Caco-2 (cell line): ENCODE measurements at regions not wholly inside any gene's neighbourhood (a gene's known extent, or its start where the extent isn't known, plus 50 kb on each side); places are given as distances from the start of the nearest gene placed in this dataset.

Experiments used
- BruUV-seq: library from RNA; stranded (reverse); fragments of 400-500 nt; replicated peaks from 2 replicates; lab custom pipeline; 2021; lab: Mats Ljungman, UMichigan
- CTCF ChIA-PET: fragments of 300-600 bp; sonication (Branson Sonifier 250); formaldehyde crosslinking; loops from one replicate; lab custom pipeline; 2022; ENCODE audit warnings: antibody characterized with exemption; lab: Charles Lee
- POLR2A ChIA-PET: fragments of 300-600 bp; sonication (Branson Sonifier 250); formaldehyde crosslinking; loops from one replicate; lab custom pipeline; 2022; ENCODE audit warnings: antibody characterized with exemption; lab: Charles Lee
- DNase-seq, 2 experiments: peaks; one replicate each; pipeline versions ENCODE4 v3.0.0 to v3.0.0-alpha.2; 2020 to 2022
- H3K27me3 ChIP-seq: replicated peaks from 2 replicates; pipeline ENCODE4 v1.6.0; 2011; ENCODE audit warnings: low read length; ENCODE audit not compliant: control insufficient read depth, insufficient read depth
- H3K36me3 ChIP-seq: 2 replicates; pipeline ENCODE4 v1.5.1; 2011; ENCODE audit warnings: low read length; ENCODE audit not compliant: control insufficient read depth, insufficient read depth
- H3K4me1 ChIP-seq: fragments of 250-450 bp; sonication (Bioruptor Pico); 2 replicates; pipeline ENCODE4 v1.5.1; 2020; ENCODE audit warnings: mild to moderate bottlenecking
- H3K4me3 ChIP-seq: 2 replicates; pipeline ENCODE4 v1.5.1; 2011; ENCODE audit warnings: low read depth, mild to moderate bottlenecking, control low read depth, low read length
- H3K9me3 ChIP-seq: fragments of 250-450 bp; sonication (Bioruptor Pico); 2 replicates; pipeline ENCODE4 v1.5.1; 2020; ENCODE audit warnings: mild to moderate bottlenecking, moderate library complexity
- H3K27ac Mint-ChIP-seq: one replicate; pipeline ENCODE4 v1.8.0; 2022; ENCODE audit warnings: mixed read lengths; ENCODE audit not compliant: unreplicated experiment
- H3K27me3 Mint-ChIP-seq: one replicate; pipeline ENCODE4 v1.8.0; 2022; ENCODE audit warnings: mixed read lengths; ENCODE audit not compliant: insufficient read depth, unreplicated experiment
- H3K36me3 Mint-ChIP-seq: one replicate; pipeline ENCODE4 v1.8.0; 2022; ENCODE audit warnings: mild to moderate bottlenecking, mixed read lengths; ENCODE audit not compliant: insufficient read depth, unreplicated experiment
- H3K4me1 Mint-ChIP-seq: one replicate; pipeline ENCODE4 v1.8.0; 2022; ENCODE audit warnings: low read depth, mixed read lengths; ENCODE audit not compliant: unreplicated experiment
- H3K4me3 Mint-ChIP-seq: one replicate; pipeline ENCODE4 v1.8.0; 2022; ENCODE audit warnings: mild to moderate bottlenecking, moderate library complexity, mixed read lengths; ENCODE audit not compliant: unreplicated experiment
- H3K9me3 Mint-ChIP-seq: one replicate; pipeline ENCODE4 v1.8.0; 2022; ENCODE audit warnings: mixed read lengths; ENCODE audit not compliant: unreplicated experiment
- intact Hi-C: fragments of 100-400 bp; cut with micrococcal nuclease; formaldehyde crosslinking; loops from one replicate; pipeline ENCODE4 v1.10.0; 2022; ENCODE audit not compliant: unreplicated experiment
- TF ChIP-seq, protein P1 (sequence below), 2 experiments: fragments of 200-600 bp in 1 of 2; IDR thresholded peaks; 1 replicate in 1 of 2; 2 replicates in 1 of 2; pipeline versions ENCODE4 v1.5.1 to v1.8.0; 2011 to 2022; ENCODE audit warnings: antibody characterized with exemption in 1 of 2, control low read depth in 1 of 2, inconsistent platforms in 1 of 2, low read depth in 1 of 2, low read length in 1 of 2, mild to moderate bottlenecking in 1 of 2, moderate library complexity in 1 of 2; ENCODE audit not compliant: insufficient read depth in 1 of 2, severe bottlenecking in 1 of 2, unreplicated experiment in 1 of 2

DNA sequence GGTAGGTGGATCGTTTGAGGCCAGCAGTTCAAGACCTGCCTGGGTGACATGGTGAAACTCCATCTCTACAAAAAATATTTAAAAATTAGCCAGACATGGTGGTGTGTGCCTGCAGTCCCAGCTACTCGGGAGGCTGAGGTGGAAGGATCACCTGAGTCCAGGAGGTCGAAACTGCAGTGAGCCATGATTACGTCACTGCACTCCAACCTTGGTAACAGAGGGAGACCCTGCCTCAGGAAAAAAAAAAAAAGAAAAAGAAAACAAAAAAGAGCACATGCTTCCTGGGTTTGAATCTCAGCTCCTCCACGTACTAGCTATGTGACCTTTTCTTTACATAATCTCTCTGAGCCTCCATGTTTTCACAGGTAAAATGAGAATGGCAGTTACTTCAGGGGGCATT, 86.3 kb upstream of the CALM2 start:
- H3K4me1 ChIP-seq: peaks cover 31% of the 10 kb centered on the region
- intact Hi-C loops: no loop called here
- TF ChIP-seq, protein P1, sequence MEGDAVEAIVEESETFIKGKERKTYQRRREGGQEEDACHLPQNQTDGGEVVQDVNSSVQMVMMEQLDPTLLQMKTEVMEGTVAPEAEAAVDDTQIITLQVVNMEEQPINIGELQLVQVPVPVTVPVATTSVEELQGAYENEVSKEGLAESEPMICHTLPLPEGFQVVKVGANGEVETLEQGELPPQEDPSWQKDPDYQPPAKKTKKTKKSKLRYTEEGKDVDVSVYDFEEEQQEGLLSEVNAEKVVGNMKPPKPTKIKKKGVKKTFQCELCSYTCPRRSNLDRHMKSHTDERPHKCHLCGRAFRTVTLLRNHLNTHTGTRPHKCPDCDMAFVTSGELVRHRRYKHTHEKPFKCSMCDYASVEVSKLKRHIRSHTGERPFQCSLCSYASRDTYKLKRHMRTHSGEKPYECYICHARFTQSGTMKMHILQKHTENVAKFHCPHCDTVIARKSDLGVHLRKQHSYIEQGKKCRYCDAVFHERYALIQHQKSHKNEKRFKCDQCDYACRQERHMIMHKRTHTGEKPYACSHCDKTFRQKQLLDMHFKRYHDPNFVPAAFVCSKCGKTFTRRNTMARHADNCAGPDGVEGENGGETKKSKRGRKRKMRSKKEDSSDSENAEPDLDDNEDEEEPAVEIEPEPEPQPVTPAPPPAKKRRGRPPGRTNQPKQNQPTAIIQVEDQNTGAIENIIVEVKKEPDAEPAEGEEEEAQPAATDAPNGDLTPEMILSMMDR (IDR thresholded peaks at IDR 0.05; ENCODE audit: insufficient read depth in 1 of 2, low read depth in 1 of 2, low read length in 1 of 2, severe bottlenecking in 1 of 2, unreplicated experiment in 1 of 2): no peak
- BruUV-seq: no TSS peak
- DNase-seq: no peak
- Mint-ChIP-seq H3K9me3 (no peaks in the 10 kb centered on the region), H3K4me1 (peaks cover 19% of the 10 kb centered on the region), H3K27ac (no peak overlapping the region), H3K27me3 (no peaks in the 10 kb centered on the region), H3K36me3 (no peaks in the 10 kb centered on the region), H3K4me3 (no peak overlapping the region)
- H3K4me3 ChIP-seq: no peak overlapping the region
- ChIA-PET POLR2A (no interaction called here), CTCF (no interaction called here)
- H3K36me3 ChIP-seq: no peaks in the 10 kb centered on the region
- no peaks in the 10 kb centered on the region for H3K9me3 ChIP-seq
- H3K27me3 ChIP-seq: no peaks in the 10 kb centered on the region

DNA sequence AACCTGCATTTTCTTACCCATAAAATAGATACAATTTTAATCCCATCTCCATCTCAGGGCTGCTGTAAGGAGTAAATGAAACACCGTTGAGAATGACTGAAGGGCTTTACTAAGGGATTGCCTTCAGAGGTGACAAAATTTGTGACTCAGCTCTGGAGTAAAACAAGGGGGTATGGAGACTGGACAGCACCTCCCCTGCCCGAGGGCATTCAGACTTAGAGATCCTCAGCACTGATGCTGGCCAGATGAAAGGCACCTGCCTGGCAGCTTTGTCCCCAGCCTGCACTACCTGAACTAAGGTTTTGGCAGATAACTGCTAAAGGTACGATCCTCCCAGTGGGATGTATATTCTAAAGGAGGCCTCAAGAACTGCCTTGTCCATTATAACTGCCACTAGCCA, 84.7 kb upstream of the CALM2 start:
- Histone ChIP-seq H3K36me3 (no peaks in the 10 kb centered on the region), H3K4me3 (no peak overlapping the region), H3K4me1 (peaks cover 24% of the 10 kb centered on the region), H3K27me3 (no peaks in the 10 kb centered on the region), H3K9me3 (no peaks in the 10 kb centered on the region)
- Mint-ChIP-seq H3K36me3 (no peaks in the 10 kb centered on the region), H3K4me3 (no peak overlapping the region), H3K4me1 (peaks cover 23% of the 10 kb centered on the region), H3K9me3 (no peaks in the 10 kb centered on the region), H3K27ac (no peak overlapping the region), H3K27me3 (no peaks in the 10 kb centered on the region)
- ChIA-PET CTCF (no interaction called here), POLR2A (no interaction called here)
- BruUV-seq: no TSS peak
- DNase-seq: no peak
- intact Hi-C loops: no loop called here
- TF ChIP-seq, protein P1 (IDR thresholded peaks at IDR 0.05; ENCODE audit: insufficient read depth in 1 of 2, low read depth in 1 of 2, low read length in 1 of 2, severe bottlenecking in 1 of 2, unreplicated experiment in 1 of 2): no peak

DNA sequence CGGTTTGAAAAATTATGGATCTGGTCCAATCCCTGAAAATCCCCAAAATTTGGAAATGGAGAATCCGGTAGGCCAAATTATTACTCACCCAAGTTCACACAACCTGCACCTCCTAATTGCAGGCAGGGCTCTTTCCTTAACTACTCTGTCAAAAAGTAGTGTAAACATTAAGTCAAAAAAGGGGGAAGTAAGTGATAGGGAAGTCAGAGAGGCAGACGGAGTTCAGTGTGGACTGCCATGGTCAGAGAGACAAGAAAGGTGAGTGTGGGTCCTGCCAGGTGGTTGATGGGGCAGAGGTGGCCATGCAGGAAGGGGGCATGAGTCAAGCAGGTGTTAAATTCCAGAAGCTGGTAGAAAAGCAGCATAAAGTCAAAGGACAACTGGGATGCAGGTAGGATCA, 83.5 kb upstream of the CALM2 start:
- ChIA-PET CTCF (no interaction called here), POLR2A (no interaction called here)
- Histone ChIP-seq H3K4me1 (peaks cover 13% of the 10 kb centered on the region), H3K27me3 (no peaks in the 10 kb centered on the region), H3K36me3 (no peaks in the 10 kb centered on the region), H3K4me3 (no peak overlapping the region), H3K9me3 (no peaks in the 10 kb centered on the region)
- intact Hi-C loops: no loop called here
- no peak overlapping the region for H3K27ac Mint-ChIP-seq
- H3K9me3 Mint-ChIP-seq: no peaks in the 10 kb centered on the region
- DNase-seq: no peak
- no TSS peak for BruUV-seq
- peaks cover 12% of the 10 kb centered on the region for H3K4me1 Mint-ChIP-seq
- H3K27me3 Mint-ChIP-seq: no peaks in the 10 kb centered on the region
- TF ChIP-seq, protein P1 (IDR thresholded peaks at IDR 0.05; ENCODE audit: insufficient read depth in 1 of 2, low read depth in 1 of 2, low read length in 1 of 2, severe bottlenecking in 1 of 2, unreplicated experiment in 1 of 2): no peak
- no peak overlapping the region for H3K4me3 Mint-ChIP-seq
- H3K36me3 Mint-ChIP-seq: no peaks in the 10 kb centered on the region
